Neural cell (in vitro differentiated cells): ENCODE measurements at regions not wholly inside any gene's neighbourhood (a gene's known extent, or its start where the extent isn't known, plus 50 kb on each side); places are given as distances from the start of the nearest gene placed in this dataset.

Source experiments
- EP300 ChIP-seq: fragments of 450-650 bp; conservative IDR thresholded peaks from 2 replicates; pipeline ENCODE4 v1.6.1; 2014; ENCODE audit warnings: antibody characterized with exemption, mild to moderate bottlenecking, moderate library complexity; ENCODE audit not compliant: poor library complexity, severe bottlenecking
- EZH2 ChIP-seq: fragments of 200-600, 300-800 bp; shearing (Covaris generic), sonication (generic); IDR thresholded peaks from 2 replicates; pipeline ENCODE4 v1.6.1; 2014; ENCODE audit warnings: antibody characterized with exemption, low read length, borderline replicate concordance, mild to moderate bottlenecking; ENCODE audit not compliant: insufficient read depth, poor library complexity, severe bottlenecking
- MXI1 ChIP-seq: fragments of 450-650 bp; conservative IDR thresholded peaks from 2 replicates; pipeline ENCODE4 v1.6.1; 2014; ENCODE audit warnings: antibody characterized with exemption, mild to moderate bottlenecking; ENCODE audit not compliant: poor library complexity, severe bottlenecking
- POLR2AphosphoS5 ChIP-seq: IDR thresholded peaks from 2 replicates; pipeline ENCODE4 v1.6.1; 2012
- RAD21 ChIP-seq: fragments of 450-650 bp; conservative IDR thresholded peaks from 2 replicates; pipeline ENCODE4 v1.6.1; 2014; ENCODE audit warnings: antibody characterized with exemption, mild to moderate bottlenecking, moderate library complexity
- SMC3 ChIP-seq: fragments of 450-650 bp; conservative IDR thresholded peaks from 2 replicates; pipeline ENCODE4 v1.6.1; 2014; ENCODE audit warnings: antibody characterized with exemption, mild to moderate bottlenecking, moderate library complexity; ENCODE audit not compliant: poor library complexity
- TF ChIP-seq, protein P1 (sequence below): fragments of 450-650 bp; IDR thresholded peaks from 2 replicates; pipeline ENCODE4 v1.5.1; 2014; ENCODE audit warnings: antibody characterized with exemption, mild to moderate bottlenecking, moderate library complexity; ENCODE audit not compliant: poor library complexity, severe bottlenecking
- TF ChIP-seq, protein P2 (sequence below): IDR thresholded peaks from 2 replicates; pipeline ENCODE4 v1.6.1; 2012; ENCODE audit warnings: borderline replicate concordance

DNA sequence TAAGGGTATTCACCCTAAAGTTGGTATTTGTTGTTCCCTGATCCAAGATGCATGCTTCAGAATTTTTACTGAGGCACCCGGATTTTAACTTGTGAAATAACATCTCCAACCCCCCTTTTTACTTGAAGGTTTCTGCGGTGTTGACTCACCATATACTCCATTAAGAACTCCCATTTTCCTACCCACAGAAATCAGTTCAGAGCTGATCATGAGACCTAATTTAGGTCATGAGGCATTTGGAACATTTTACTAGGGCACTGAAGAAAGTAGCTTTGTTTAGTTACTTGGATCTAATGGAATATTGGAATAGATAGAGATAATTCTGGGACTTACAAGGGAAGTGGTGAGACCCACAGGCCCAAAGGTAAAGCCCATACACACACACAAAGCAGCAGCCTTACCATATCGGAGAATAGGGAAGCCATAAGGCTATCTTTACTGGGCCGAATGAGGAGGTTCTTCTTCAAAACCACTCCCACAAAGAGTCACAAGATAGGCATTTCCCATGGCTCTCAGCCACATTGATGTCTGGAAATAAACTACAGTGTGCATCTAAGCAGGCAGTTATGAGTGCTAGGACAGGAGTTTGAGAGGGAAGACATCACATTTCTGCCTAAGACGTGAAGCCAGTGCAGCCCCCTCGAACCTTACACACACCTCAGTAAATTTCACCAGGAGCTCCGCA, 681.0 kb upstream of the LRRTM4 start:
- TF ChIP-seq, protein P1, sequence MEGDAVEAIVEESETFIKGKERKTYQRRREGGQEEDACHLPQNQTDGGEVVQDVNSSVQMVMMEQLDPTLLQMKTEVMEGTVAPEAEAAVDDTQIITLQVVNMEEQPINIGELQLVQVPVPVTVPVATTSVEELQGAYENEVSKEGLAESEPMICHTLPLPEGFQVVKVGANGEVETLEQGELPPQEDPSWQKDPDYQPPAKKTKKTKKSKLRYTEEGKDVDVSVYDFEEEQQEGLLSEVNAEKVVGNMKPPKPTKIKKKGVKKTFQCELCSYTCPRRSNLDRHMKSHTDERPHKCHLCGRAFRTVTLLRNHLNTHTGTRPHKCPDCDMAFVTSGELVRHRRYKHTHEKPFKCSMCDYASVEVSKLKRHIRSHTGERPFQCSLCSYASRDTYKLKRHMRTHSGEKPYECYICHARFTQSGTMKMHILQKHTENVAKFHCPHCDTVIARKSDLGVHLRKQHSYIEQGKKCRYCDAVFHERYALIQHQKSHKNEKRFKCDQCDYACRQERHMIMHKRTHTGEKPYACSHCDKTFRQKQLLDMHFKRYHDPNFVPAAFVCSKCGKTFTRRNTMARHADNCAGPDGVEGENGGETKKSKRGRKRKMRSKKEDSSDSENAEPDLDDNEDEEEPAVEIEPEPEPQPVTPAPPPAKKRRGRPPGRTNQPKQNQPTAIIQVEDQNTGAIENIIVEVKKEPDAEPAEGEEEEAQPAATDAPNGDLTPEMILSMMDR: no peak
- TF ChIP-seq EZH2 (no peak), EP300 (no peak), POLR2AphosphoS5 (no peak), SMC3 (no peak), MXI1 (no peak), RAD21 (no peak)
- TF ChIP-seq, protein P2, sequence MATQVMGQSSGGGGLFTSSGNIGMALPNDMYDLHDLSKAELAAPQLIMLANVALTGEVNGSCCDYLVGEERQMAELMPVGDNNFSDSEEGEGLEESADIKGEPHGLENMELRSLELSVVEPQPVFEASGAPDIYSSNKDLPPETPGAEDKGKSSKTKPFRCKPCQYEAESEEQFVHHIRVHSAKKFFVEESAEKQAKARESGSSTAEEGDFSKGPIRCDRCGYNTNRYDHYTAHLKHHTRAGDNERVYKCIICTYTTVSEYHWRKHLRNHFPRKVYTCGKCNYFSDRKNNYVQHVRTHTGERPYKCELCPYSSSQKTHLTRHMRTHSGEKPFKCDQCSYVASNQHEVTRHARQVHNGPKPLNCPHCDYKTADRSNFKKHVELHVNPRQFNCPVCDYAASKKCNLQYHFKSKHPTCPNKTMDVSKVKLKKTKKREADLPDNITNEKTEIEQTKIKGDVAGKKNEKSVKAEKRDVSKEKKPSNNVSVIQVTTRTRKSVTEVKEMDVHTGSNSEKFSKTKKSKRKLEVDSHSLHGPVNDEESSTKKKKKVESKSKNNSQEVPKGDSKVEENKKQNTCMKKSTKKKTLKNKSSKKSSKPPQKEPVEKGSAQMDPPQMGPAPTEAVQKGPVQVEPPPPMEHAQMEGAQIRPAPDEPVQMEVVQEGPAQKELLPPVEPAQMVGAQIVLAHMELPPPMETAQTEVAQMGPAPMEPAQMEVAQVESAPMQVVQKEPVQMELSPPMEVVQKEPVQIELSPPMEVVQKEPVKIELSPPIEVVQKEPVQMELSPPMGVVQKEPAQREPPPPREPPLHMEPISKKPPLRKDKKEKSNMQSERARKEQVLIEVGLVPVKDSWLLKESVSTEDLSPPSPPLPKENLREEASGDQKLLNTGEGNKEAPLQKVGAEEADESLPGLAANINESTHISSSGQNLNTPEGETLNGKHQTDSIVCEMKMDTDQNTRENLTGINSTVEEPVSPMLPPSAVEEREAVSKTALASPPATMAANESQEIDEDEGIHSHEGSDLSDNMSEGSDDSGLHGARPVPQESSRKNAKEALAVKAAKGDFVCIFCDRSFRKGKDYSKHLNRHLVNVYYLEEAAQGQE: no peak
